ENCODE measurements at regions not wholly inside any gene's neighbourhood (a gene's known extent, or its start where the extent isn't known, plus 50 kb on each side); places are given as distances from the start of the nearest gene placed in this dataset.

DNA sequence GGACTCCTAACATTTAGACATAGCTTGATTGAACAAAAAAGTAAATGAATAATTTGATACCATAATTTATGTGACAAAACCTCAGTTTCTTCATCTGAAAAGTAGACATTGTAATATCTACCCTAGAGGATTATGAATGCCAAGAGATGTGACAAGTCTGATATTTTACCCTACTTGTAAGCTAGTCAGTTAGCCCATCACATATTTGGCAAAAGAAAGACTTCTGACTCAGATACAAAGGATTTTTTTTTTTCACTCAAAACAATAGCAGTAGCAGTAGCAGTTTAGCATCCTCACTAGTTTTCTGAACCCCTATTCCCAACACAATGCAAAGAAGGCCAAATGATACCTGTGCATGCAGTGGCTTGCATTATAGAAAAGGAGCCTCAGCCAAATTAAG, 377.3 kb upstream of the E2F7 start:
- ChIA-PET SMC1A (ENCODE audit: uncharacterized antibody, unreplicated experiment) (no interaction called here), POLR2A (no interaction called here), CTCF (no interaction called here), RAD21 (ENCODE audit: unreplicated experiment) (no interaction called here)
- Histone ChIP-seq H3K27me3 (replicated peaks in 1 of 2; ENCODE audit: control insufficient read depth in 2 of 2, insufficient read depth in 2 of 2, low read length in 1 of 2) (no peaks in the 10 kb centered on the region), H3K36me3 (ENCODE audit: control insufficient read depth in 2 of 2, insufficient read depth in 2 of 2, low read length in 1 of 2) (no peaks in the 10 kb centered on the region), H3K9ac (ENCODE audit: control insufficient read depth, insufficient read depth, low read length) (no peak overlapping the region), H3K4me3 (no peak overlapping the region), H3K4me1 (ENCODE audit: control insufficient read depth, insufficient read depth, low read length) (no peaks in the 10 kb centered on the region), H3K27ac (ENCODE audit: control insufficient read depth, insufficient read depth) (no peak overlapping the region), H4K20me1 (ENCODE audit: control insufficient read depth, insufficient read depth) (no peaks in the 10 kb centered on the region), H3K79me2 (ENCODE audit: control insufficient read depth, insufficient read depth, low read length) (no peaks in the 10 kb centered on the region), H3K9me3 (replicated peaks; ENCODE audit: control insufficient read depth, insufficient read depth, low read length) (no peaks in the 10 kb centered on the region), H3K4me2 (ENCODE audit: control insufficient read depth, insufficient read depth) (no peak overlapping the region), H2AFZ (ENCODE audit: control insufficient read depth, low read depth, low read length) (no peak overlapping the region)
- intact Hi-C loops (cut with micrococcal nuclease; ENCODE audit: unreplicated experiment) = no loop called here
- FAIRE-seq (no peak), DNase-seq (ENCODE audit: low read depth, low spot score) (no peak), ATAC-seq (no peak)
- in situ Hi-C loops (cut with MboI) = no loop called here
- BruUV-seq (replicated peaks) = no TSS peak
- TF ChIP-seq, protein P1, sequence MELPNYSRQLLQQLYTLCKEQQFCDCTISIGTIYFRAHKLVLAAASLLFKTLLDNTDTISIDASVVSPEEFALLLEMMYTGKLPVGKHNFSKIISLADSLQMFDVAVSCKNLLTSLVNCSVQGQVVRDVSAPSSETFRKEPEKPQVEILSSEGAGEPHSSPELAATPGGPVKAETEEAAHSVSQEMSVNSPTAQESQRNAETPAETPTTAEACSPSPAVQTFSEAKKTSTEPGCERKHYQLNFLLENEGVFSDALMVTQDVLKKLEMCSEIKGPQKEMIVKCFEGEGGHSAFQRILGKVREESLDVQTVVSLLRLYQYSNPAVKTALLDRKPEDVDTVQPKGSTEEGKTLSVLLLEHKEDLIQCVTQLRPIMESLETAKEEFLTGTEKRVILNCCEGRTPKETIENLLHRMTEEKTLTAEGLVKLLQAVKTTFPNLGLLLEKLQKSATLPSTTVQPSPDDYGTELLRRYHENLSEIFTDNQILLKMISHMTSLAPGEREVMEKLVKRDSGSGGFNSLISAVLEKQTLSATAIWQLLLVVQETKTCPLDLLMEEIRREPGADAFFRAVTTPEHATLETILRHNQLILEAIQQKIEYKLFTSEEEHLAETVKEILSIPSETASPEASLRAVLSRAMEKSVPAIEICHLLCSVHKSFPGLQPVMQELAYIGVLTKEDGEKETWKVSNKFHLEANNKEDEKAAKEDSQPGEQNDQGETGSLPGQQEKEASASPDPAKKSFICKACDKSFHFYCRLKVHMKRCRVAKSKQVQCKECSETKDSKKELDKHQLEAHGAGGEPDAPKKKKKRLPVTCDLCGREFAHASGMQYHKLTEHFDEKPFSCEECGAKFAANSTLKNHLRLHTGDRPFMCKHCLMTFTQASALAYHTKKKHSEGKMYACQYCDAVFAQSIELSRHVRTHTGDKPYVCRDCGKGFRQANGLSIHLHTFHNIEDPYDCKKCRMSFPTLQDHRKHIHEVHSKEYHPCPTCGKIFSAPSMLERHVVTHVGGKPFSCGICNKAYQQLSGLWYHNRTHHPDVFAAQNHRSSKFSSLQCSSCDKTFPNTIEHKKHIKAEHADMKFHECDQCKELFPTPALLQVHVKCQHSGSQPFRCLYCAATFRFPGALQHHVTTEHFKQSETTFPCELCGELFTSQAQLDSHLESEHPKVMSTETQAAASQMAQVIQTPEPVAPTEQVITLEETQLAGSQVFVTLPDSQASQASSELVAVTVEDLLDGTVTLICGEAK (IDR thresholded peaks at IDR 0.05; ENCODE audit: borderline replicate concordance) = no peak
- TF ChIP-seq, protein P2, sequence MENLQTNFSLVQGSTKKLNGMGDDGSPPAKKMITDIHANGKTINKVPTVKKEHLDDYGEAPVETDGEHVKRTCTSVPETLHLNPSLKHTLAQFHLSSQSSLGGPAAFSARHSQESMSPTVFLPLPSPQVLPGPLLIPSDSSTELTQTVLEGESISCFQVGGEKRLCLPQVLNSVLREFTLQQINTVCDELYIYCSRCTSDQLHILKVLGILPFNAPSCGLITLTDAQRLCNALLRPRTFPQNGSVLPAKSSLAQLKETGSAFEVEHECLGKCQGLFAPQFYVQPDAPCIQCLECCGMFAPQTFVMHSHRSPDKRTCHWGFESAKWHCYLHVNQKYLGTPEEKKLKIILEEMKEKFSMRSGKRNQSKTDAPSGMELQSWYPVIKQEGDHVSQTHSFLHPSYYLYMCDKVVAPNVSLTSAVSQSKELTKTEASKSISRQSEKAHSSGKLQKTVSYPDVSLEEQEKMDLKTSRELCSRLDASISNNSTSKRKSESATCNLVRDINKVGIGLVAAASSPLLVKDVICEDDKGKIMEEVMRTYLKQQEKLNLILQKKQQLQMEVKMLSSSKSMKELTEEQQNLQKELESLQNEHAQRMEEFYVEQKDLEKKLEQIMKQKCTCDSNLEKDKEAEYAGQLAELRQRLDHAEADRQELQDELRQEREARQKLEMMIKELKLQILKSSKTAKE (IDR thresholded peaks at IDR 0.05; ENCODE audit: low read depth, poor library complexity, severe bottlenecking) = no peak
- TF ChIP-seq, protein P3, sequence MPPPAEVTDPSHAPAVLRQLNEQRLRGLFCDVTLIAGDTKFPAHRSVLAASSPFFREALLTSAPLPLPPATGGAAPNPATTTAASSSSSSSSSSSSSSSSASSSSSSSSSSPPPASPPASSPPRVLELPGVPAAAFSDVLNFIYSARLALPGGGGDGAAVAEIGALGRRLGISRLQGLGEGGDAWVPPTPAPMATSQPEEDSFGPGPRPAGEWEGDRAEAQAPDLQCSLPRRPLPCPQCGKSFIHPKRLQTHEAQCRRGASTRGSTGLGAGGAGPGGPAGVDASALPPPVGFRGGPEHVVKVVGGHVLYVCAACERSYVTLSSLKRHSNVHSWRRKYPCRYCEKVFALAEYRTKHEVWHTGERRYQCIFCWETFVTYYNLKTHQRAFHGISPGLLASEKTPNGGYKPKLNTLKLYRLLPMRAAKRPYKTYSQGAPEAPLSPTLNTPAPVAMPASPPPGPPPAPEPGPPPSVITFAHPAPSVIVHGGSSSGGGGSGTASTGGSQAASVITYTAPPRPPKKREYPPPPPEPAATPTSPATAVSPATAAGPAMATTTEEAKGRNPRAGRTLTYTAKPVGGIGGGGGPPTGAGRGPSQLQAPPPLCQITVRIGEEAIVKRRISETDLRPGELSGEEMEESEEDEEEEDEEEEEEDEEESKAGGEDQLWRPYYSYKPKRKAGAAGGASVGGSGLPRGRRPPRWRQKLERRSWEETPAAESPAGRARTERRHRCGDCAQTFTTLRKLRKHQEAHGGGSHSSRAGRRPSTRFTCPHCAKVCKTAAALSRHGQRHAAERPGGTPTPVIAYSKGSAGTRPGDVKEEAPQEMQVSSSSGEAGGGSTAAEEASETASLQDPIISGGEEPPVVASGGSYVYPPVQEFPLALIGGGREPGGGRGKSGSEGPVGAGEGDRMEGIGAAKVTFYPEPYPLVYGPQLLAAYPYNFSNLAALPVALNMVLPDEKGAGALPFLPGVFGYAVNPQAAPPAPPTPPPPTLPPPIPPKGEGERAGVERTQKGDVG (CRISPR knock-in tag; IDR thresholded peaks at IDR 0.05) = no peak
- TF ChIP-seq, protein P4, sequence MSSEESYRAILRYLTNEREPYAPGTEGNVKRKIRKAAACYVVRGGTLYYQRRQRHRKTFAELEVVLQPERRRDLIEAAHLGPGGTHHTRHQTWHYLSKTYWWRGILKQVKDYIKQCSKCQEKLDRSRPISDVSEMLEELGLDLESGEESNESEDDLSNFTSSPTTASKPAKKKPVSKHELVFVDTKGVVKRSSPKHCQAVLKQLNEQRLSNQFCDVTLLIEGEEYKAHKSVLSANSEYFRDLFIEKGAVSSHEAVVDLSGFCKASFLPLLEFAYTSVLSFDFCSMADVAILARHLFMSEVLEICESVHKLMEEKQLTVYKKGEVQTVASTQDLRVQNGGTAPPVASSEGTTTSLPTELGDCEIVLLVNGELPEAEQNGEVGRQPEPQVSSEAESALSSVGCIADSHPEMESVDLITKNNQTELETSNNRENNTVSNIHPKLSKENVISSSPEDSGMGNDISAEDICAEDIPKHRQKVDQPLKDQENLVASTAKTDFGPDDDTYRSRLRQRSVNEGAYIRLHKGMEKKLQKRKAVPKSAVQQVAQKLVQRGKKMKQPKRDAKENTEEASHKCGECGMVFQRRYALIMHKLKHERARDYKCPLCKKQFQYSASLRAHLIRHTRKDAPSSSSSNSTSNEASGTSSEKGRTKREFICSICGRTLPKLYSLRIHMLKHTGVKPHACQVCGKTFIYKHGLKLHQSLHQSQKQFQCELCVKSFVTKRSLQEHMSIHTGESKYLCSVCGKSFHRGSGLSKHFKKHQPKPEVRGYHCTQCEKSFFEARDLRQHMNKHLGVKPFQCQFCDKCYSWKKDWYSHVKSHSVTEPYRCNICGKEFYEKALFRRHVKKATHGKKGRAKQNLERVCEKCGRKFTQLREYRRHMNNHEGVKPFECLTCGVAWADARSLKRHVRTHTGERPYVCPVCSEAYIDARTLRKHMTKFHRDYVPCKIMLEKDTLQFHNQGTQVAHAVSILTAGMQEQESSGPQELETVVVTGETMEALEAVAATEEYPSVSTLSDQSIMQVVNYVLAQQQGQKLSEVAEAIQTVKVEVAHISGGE (CRISPR knock-in tag; IDR thresholded peaks at IDR 0.05) = no peak
- TF ChIP-seq CREB1 (IDR thresholded peaks at IDR 0.05; ENCODE audit: low read depth) (no peak), RAD51 (IDR thresholded peaks at IDR 0.05) (no peak), WRNIP1 (IDR thresholded peaks at IDR 0.05; ENCODE audit: borderline replicate concordance, low read depth, low read length) (no peak), MYC (IDR thresholded peaks at IDR 0.05; ENCODE audit: insufficient read depth, insufficient read length, insufficient replicate concordance, low read length, severe bottlenecking) (no peak)

Measured in GM12878 (cell line).